ENCODE measurements at regions not wholly inside any gene's neighbourhood (a gene's known extent, or its start where the extent isn't known, plus 50 kb on each side); places are given as distances from the start of the nearest gene placed in this dataset.

- TF ChIP-seq ZNF114 (CRISPR knock-in tag; IDR thresholded peaks at IDR 0.05) (no peak), EZH2 (IDR thresholded peaks at IDR 0.05; ENCODE audit: low read depth, unreplicated experiment) (no peak), NANOG (IDR thresholded peaks at IDR 0.05; ENCODE audit: borderline replicate concordance) (no peak), ZNF462 (CRISPR knock-in tag; IDR thresholded peaks at IDR 0.05) (no peak), REST (IDR thresholded peaks at IDR 0.05; ENCODE audit: unreplicated experiment) (no peak), ZNF331 (CRISPR knock-in tag; IDR thresholded peaks at IDR 0.05; ENCODE audit: low read depth) (no peak), POLR2AphosphoS5 (IDR thresholded peaks at IDR 0.05; ENCODE audit: low read depth) (no peak), ETS1 (IDR thresholded peaks at IDR 0.05) (no peak), CTCF (conservative IDR thresholded peaks at IDR 0.05; ENCODE audit: low read depth in 2 of 2) (no peak)
- Histone ChIP-seq H3K27ac (ENCODE audit: low read depth) (no peak overlapping the region), H2AFZ (no peak overlapping the region), H3F3A (replicated peaks; ENCODE audit: low read depth) (no peaks in the 10 kb centered on the region), H3K79me2 (replicated peaks; ENCODE audit: insufficient read depth) (no peaks in the 10 kb centered on the region), H3K4me1 (ENCODE audit: insufficient read depth) (no peaks in the 10 kb centered on the region), H3K27me3 (ENCODE audit: insufficient read depth) (no peaks in the 10 kb centered on the region), H3K36me3 (ENCODE audit: insufficient read depth) (no peaks in the 10 kb centered on the region), H3K4me3 (no peak overlapping the region), H4K20me1 (replicated peaks; ENCODE audit: insufficient read depth) (no peaks in the 10 kb centered on the region), H3K9me2 (ENCODE audit: insufficient read depth) (no peaks in the 10 kb centered on the region), H3K4me2 (no peak overlapping the region)
- Mint-ChIP-seq H3K27me3 (ENCODE audit: insufficient read depth, low read depth, poor library complexity) (peaks cover 3% of the 10 kb centered on the region), H3K9me3 (no peaks in the 10 kb centered on the region), H3K4me1 (no peaks in the 10 kb centered on the region; the same call in 2 of the 3 replicates), H3K27ac (no peak overlapping the region), H3K36me3 (ENCODE audit: low read depth) (no peaks in the 10 kb centered on the region), H3K4me3 (no peak overlapping the region)
- ATAC-seq (no peak), DNase-seq (ENCODE audit: low spot score) (no peak)
Observed at GRCh38 chr5:2177244-2177643, 294.5 kb upstream of the IRX4 start.

Measured in GM23338 (cell line).